Activated CD8-positive, alpha-beta memory T cell treated with anti-CD3 and anti-CD28 coated beads, Interleukin-2, amount 50 U/mL, for 4 hours (primary cell): ENCODE measurements at regions not wholly inside any gene's neighbourhood (a gene's known extent, or its start where the extent isn't known, plus 50 kb on each side); places are given as distances from the start of the nearest gene placed in this dataset.
"Not testable (repeated sequence)": the region's sequence is repeated elsewhere in the genome, so short reads cannot be mapped to it uniquely, and the experiment has no call there.

ENCODE experiments used
- DNase-seq: peaks from one replicate; pipeline ENCODE4 v3.0.0-alpha.2; 2020

- no peak for DNase-seq
Measured at GRCh38 chr4:114383721-114384120, 214.9 kb upstream of the UGT8 start.

- no peak for DNase-seq
Measured at GRCh38 chr4:114384629-114385028, 214.0 kb upstream of the UGT8 start.

- no peak for DNase-seq
Measured at GRCh38 chr4:114385195-114385985, 213.2 kb upstream of the UGT8 start.

- DNase-seq: no peak
Measured at GRCh38 chr4:114386637-114387233, 211.9 kb upstream of the UGT8 start.

- DNase-seq: no peak
Measured at GRCh38 chr4:114389070-114389685, 209.4 kb upstream of the UGT8 start.

GRCh38 chr4:114393295-114394038 lies 205.1 kb upstream of the UGT8 start:
- DNase-seq: no peak

GRCh38 chr4:114396808-114397207 lies 201.8 kb upstream of the UGT8 start:
- no peak for DNase-seq

GRCh38 chr4:114398410-114398809 lies 200.2 kb upstream of the UGT8 start:
- no peak for DNase-seq

GRCh38 chr4:114399105-114399504 lies 199.5 kb upstream of the UGT8 start:
- no peak for DNase-seq

- DNase-seq: no peak
Measured at GRCh38 chr4:114400531-114400930, 198.1 kb upstream of the UGT8 start.

- DNase-seq: no peak
Measured at GRCh38 chr4:114401483-114401882, 197.1 kb upstream of the UGT8 start.

GRCh38 chr4:114417214-114417613 lies 181.4 kb upstream of the UGT8 start:
- DNase-seq: no peak

- DNase-seq: no peak
Measured at GRCh38 chr4:114420069-114420468, 178.5 kb upstream of the UGT8 start.

GRCh38 chr4:114423582-114423981 lies 175.0 kb upstream of the UGT8 start:
- DNase-seq: no peak

- DNase-seq: no peak
Measured at GRCh38 chr4:114435116-114435515, 163.5 kb upstream of the UGT8 start.

GRCh38 chr4:114442856-114443255 lies 155.8 kb upstream of the UGT8 start:
- no peak for DNase-seq

GRCh38 chr4:114444211-114444610 lies 154.4 kb upstream of the UGT8 start:
- no peak for DNase-seq

GRCh38 chr4:114447963-114448516 lies 150.6 kb upstream of the UGT8 start:
- DNase-seq: not testable (repeated sequence)

- DNase-seq: no peak
Measured at GRCh38 chr4:114458728-114459127, 139.9 kb upstream of the UGT8 start.

- no peak for DNase-seq
Measured at GRCh38 chr4:114464726-114465272, 133.8 kb upstream of the UGT8 start.

GRCh38 chr4:114465766-114466165 lies 132.8 kb upstream of the UGT8 start:
- no peak for DNase-seq

GRCh38 chr4:114466299-114466698 lies 132.3 kb upstream of the UGT8 start:
- no peak for DNase-seq
